GM21367 (cell line): ENCODE measurements at regions not wholly inside any gene's neighbourhood (a gene's known extent, or its start where the extent isn't known, plus 50 kb on each side); places are given as distances from the start of the nearest gene placed in this dataset.

Source experiments
- ATAC-seq: cut with Tn5 transposase; IDR thresholded peaks from one replicate; pipeline ENCODE4 v1.9.1; 2021; ENCODE audit not compliant: unreplicated experiment

- ATAC-seq = no peak
Observed at GRCh38 chr5:152271420-152271819, 133.7 kb downstream of the NMUR2 start.

DNA sequence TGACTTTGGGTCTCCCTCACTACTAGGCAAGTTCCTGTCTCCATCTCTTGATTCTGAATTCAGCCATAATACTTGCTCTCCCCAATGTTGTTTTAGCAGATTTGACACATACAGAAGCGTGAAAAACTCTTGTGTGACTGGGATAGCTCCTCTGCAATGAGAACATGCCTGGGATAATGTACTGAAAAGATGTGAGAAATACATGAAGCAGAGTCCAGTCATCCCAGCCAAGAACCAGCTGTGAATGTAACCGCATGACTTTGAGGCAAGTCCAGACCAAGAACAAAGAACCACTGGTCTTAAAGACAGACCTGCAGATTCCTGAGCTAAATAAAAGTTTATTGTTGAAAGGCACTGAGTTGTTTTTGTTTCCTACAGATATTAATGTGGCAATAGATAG lies 135.0 kb downstream of the NMUR2 start:
- ATAC-seq = no peak

DNA sequence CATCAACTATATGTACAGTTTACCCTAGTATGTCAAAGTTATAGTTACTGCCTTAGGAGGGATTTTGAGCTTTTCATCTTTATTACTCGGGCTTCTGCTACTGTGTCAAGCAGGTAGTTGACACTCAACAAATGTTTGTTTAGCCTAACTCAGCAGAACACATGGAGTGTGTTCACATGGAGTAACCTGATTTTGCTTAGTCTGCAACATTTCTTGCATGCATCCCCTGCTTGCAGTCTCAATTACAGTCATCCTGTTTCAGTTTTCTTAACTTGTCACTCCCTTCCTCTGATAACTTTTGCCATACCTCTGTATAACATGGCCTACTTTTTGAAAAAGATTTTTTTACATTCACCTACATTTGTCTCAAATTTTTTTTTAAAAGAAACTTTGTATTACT lies 135.5 kb downstream of the NMUR2 start:
- no peak for ATAC-seq

GRCh38 chr5:152264645-152265254 lies 140.3 kb downstream of the NMUR2 start:
- no peak for ATAC-seq

DNA sequence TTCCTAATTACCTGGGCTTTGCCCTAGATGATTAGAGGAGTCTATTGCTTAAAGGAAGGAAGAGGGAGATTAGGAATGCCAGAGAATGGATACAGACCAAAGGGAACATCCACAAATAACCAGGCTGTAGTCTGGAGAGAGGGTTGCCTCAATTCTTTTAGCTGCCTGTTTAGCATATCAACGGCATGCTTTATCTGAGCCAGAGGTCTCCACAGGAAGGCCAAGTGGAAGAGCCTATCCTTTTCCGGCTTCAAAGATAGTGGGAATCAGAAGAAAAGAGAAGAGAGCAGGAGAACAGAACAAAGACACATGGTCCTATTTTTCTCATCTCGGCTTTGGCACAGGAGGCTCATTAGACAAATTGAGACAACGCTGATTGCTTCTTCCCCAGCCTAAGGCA lies 142.4 kb downstream of the NMUR2 start:
- ATAC-seq = no peak

GRCh38 chr5:152260940-152261339 lies 144.1 kb downstream of the NMUR2 start:
- no peak for ATAC-seq

DNA sequence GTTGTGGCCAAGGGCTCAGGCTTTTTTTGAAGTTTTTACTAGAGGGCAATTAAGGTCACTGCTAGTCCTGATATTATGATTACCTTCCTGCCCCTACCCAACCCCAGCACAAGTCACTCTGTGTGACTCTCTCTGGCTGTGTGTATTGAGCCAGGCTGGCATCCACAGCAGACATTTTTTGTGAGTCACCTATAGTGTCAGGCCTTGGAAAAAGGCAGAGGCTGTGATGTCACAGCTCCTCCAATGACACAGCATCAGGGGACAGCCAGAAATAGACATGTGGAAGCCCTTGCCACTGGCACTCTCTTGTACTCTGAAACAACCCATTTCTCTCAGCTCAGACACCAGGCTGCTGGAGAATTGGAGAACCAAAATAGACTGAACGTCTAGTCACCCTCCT lies 145.4 kb downstream of the NMUR2 start:
- ATAC-seq = no peak

- ATAC-seq = no peak
Observed at GRCh38 chr5:152256580-152256979, 148.5 kb downstream of the NMUR2 start.

- no peak for ATAC-seq
Observed at GRCh38 chr5:152255411-152255810, 149.7 kb downstream of the NMUR2 start.

DNA sequence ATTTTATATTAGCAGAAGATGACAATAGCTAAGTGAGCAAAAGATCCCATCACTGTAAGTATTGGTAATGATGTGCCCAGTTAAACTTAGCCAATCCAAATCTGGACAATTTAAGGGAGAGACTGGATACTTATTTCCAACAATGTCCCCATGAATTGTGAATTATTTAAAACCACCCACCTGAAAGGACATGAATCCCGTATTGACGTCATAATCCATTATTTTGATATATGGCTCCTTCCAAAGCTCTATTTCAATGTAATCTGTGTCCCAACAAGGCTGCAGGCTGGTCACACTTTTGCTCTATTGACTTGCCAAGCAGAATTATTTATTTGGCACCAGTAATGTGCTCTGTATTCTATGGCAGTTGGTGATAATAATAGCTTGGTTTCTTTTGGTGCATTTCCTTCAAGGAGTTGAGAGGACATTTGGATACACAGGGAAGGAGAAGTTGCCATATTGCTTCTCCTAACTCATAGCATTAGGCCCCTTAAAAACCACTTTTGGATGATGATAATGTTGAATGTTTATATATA lies 157.2 kb downstream of the NMUR2 start:
- ATAC-seq = no peak

DNA sequence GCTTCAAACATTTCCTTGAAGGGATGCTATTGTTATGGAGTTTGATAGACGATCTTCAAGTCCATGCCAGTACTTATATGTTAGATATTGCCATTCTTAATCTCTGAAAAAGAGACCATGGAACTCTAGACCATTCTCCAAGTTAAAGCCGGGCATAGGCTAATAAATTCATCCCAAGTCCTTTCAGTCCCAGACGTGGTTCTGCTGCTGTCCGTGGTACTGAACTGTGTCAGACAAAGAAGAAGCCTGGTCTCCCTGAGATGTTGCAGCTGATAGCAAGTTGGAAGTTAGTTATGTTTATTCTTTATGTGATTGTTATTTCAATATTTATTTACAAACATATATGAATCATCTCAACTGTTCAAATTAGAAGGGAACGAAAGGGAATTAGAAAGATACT lies 158.7 kb downstream of the NMUR2 start:
- ATAC-seq = no peak

- no peak for ATAC-seq
Observed at GRCh38 chr5:152237531-152237930, 167.5 kb downstream of the NMUR2 start.

DNA sequence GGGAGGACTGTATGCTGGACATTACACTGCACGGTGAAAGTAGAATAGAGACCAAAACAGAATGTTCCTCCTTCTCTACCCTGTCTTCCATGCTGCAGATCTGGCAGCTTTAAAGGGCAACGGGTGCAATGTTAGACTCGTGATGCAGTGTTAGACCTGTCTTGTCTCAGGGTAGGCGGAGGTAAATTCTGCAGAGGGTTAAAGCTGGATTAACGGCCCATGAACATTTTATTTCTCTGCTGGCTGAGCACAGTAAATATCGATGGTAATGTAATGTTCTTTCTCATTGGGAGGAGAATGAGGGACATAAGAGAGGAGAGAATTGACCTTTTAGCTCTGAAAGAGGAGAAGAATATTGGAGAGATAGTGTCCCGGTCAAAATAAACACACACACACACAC lies 178.9 kb downstream of the NMUR2 start:
- ATAC-seq = no peak

- ATAC-seq = no peak
Observed at GRCh38 chr5:152221721-152222629, 183.1 kb downstream of the NMUR2 start.

- no peak for ATAC-seq
Observed at GRCh38 chr5:152218694-152219093, 186.4 kb downstream of the NMUR2 start.

DNA sequence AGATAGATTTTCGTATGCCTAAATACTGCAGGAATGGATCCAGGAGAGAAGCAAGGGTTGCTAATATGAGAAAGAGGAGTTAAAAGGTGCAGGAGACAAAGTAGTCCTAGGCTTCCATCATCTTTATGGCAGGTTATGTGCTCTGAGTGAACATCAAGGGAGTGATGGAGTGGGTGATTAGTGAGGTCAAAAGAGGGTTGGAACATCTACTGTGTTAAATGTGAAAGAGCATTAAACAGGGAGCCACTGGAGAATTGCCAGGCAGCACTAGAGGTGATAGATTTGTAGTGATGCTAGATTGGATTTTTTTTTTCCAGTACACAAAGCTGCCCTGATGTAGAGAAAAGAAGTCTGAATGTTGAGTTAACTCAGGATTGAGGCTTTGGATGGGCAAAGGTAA lies 199.3 kb downstream of the NMUR2 start:
- no peak for ATAC-seq

DNA sequence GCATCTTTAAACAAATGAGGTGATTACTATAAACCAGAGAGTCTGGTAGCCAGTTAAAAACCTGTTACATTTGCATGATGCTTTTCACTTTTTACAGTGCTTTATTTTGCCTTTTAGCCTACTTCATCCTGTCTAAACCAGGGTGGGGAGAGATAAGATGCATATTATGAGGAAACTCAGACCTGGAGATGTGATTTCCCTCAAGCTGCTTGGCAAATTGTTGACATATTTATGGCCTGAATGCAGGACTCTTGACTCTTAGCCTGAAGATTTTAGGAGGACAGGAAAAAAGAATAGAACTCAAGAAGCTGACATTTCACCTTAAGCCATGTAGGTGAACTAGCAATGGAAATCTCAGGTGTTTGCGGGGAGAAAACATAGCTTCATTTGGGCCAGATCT lies 202.8 kb downstream of the NMUR2 start:
- ATAC-seq = no peak

GRCh38 chr5:152193391-152194107 lies 211.5 kb downstream of the NMUR2 start:
- ATAC-seq = no peak

GRCh38 chr5:152188251-152188650 lies 216.8 kb downstream of the NMUR2 start:
- no peak for ATAC-seq

GRCh38 chr5:152187668-152188067 lies 217.4 kb downstream of the NMUR2 start:
- no peak for ATAC-seq

DNA sequence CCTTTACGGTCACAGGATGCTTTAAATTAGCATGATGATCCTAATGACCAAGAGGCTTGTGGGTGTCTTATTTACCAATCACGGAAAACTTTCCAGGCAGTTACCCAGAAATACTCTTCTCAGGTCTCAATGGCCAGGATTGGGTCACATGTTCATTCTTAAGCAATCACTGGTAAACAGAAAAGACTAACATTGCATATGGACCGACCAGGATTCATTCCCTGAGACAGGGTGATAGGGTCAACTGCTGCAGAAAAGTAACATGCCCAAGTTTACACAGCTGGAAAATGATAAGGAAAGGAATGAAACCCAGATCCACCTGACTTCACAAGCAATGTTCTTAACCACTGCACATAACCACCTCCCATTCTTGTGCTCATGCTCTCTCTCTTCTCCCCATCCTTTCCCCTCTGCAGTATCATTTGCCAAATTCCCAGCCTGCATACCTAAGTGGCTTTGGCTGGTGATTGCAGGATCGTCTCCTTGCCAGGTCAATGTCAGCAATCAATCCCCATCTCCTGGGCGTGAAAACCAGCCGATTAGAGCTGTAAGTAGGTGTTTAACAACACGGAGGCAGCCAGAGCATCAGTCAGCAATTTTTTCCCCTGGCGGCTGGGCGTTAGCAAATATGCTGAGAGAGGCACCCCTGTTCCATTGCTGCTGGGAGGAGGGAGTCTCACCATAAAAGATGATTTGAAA lies 219.4 kb downstream of the NMUR2 start:
- no peak for ATAC-seq
